HCT116 (cell line): ENCODE measurements at regions not wholly inside any gene's neighbourhood (a gene's known extent, or its start where the extent isn't known, plus 50 kb on each side); places are given as distances from the start of the nearest gene placed in this dataset.

Source experiments
- ATAC-seq: fragments of 200-7000 bp; cut with Tn5 transposase; 2 replicates; pipeline ENCODE4 v1.9.1; 2020; ENCODE audit warnings: mild to moderate bottlenecking, moderate library complexity
- BruUV-seq: library from RNA; stranded (reverse); fragments of 400-500 nt; replicated peaks from 2 replicates; lab custom pipeline; 2021; lab: Mats Ljungman, UMichigan
- CTCF ChIA-PET: fragments of 300-600 bp; sonication (Branson Sonifier 250); formaldehyde crosslinking; loops from one replicate; lab custom pipeline; 2021; ENCODE audit warnings: antibody characterized with exemption; lab: Charles Lee
- POLR2A ChIA-PET: fragments of 300-600, 350-600 bp; sonication (Branson Sonifier 250); formaldehyde crosslinking; loops from one replicate; lab custom pipeline; 2021; ENCODE audit warnings: antibody characterized with exemption; lab: Charles Lee
- RAD21 ChIA-PET, 2 experiments: fragments of 300-600 bp; sonication (Branson Sonifier 250); formaldehyde crosslinking; loops; one replicate each; lab custom pipeline; 2023; ENCODE audit warnings: low total read pairs in 2 of 2; ENCODE audit not compliant: uncharacterized antibody in 2 of 2, unreplicated experiment in 2 of 2, low non-redundant PET in 1 of 2; lab: Charles Lee
- DNase-seq: peaks from one replicate; pipeline ENCODE4 v3.0.0-alpha.2; 2010; ENCODE audit warnings: low read depth, low spot score
- H2AFZ ChIP-seq: fragments of 200-600 bp; shearing (Covaris generic), sonication (generic); 2 replicates; pipeline ENCODE4 v1.6.1; 2017; ENCODE audit warnings: low read depth, mixed run types, mixed read lengths, antibody characterized with exemption, low read length; ENCODE audit not compliant: poor library complexity, severe bottlenecking
- H3K27ac ChIP-seq: 2 replicates; pipeline ENCODE4 v1.5.1; 2012; ENCODE audit warnings: low read depth, low read length
- H3K27me3 ChIP-seq: fragments of 200-600 bp; sonication (generic); 2 replicates; pipeline ENCODE4 v1.6.1; 2016; ENCODE audit warnings: mixed run types, low read length, mixed read lengths; ENCODE audit not compliant: insufficient read depth
- H3K36me3 ChIP-seq, 2 experiments: fragments of 200-500 bp in 1 of 2; fragments of 200-600 bp in 1 of 2; sonication (Bioruptor generic) in 1 of 2; sonication (generic) in 1 of 2; 2 replicates each; pipeline versions ENCODE4 v1.5.1 to v1.6.1; 2014 to 2016; ENCODE audit warnings: low read length in 2 of 2, inconsistent platforms in 1 of 2, mixed read lengths in 1 of 2, mixed run types in 1 of 2; ENCODE audit not compliant: insufficient read depth in 2 of 2, control insufficient read depth in 1 of 2
- H3K4me1 ChIP-seq, 2 experiments: fragments of 200-600 bp in 1 of 2; sonication (generic) in 1 of 2; 2 replicates each; pipeline versions ENCODE4 v1.5.1 to v1.6.1; 2012 to 2017; ENCODE audit warnings: low read length in 2 of 2, inconsistent platforms in 1 of 2, mild to moderate bottlenecking in 1 of 2, mixed read lengths in 1 of 2, mixed run types in 1 of 2, moderate library complexity in 1 of 2; ENCODE audit not compliant: insufficient read depth in 2 of 2, control insufficient read depth in 1 of 2
- H3K4me2 ChIP-seq: fragments of 200-600 bp; sonication (generic); 2 replicates; pipeline ENCODE4 v1.6.1; 2017; ENCODE audit warnings: mixed run types, low read length, mixed read lengths
- H3K4me3 ChIP-seq, 2 experiments: fragments of 200-600 bp in 1 of 2; sonication (generic) in 1 of 2; replicated peaks in 1 of 2; 2 replicates each; pipeline ENCODE4 v1.5.1; 2011 to 2016; ENCODE audit warnings: low read length in 2 of 2, control low read depth in 1 of 2, low read depth in 1 of 2, mild to moderate bottlenecking in 1 of 2, mixed read lengths in 1 of 2, mixed run types in 1 of 2
- H3K79me2 ChIP-seq: fragments of 200-600 bp; sonication (generic); 2 replicates; pipeline ENCODE4 v1.6.1; 2017; ENCODE audit warnings: mild to moderate bottlenecking, mixed run types, low read length, moderate library complexity, mixed read lengths; ENCODE audit not compliant: insufficient read depth
- H3K9ac ChIP-seq: fragments of 200-600 bp; sonication (generic); 2 replicates; pipeline ENCODE4 v1.6.1; 2016; ENCODE audit warnings: low read length, mixed read lengths
- H3K9me2 ChIP-seq: fragments of 200-600 bp; sonication (generic), shearing (Covaris generic); 2 replicates; pipeline ENCODE4 v1.6.1; 2017; ENCODE audit warnings: mixed run types, mild to moderate bottlenecking, moderate library complexity; ENCODE audit not compliant: insufficient read depth
- H3K9me3 ChIP-seq, 2 experiments: fragments of 200-500 bp in 1 of 2; fragments of 200-600 bp in 1 of 2; sonication (Bioruptor generic) in 1 of 2; sonication (generic) in 1 of 2; 2 replicates each; pipeline ENCODE4 v1.6.1; 2014 to 2017; ENCODE audit warnings: low read length in 2 of 2, mixed read lengths in 2 of 2, inconsistent platforms in 1 of 2, low read depth in 1 of 2, mild to moderate bottlenecking in 1 of 2, mixed run types in 1 of 2, moderate library complexity in 1 of 2; ENCODE audit not compliant: control insufficient read depth in 1 of 2, insufficient read depth in 1 of 2
- H4K20me1 ChIP-seq: fragments of 200-600 bp; sonication (generic), shearing (Covaris generic); 2 replicates; pipeline ENCODE4 v1.6.1; 2017; ENCODE audit warnings: mixed run types, mild to moderate bottlenecking, moderate library complexity; ENCODE audit not compliant: insufficient read depth
- ATF3 ChIP-seq: IDR thresholded peaks from 2 replicates; pipeline ENCODE4 v1.6.1; 2012
- CBX3 ChIP-seq: IDR thresholded peaks from 2 replicates; pipeline ENCODE4 v1.6.1; 2012; ENCODE audit warnings: low read depth
- CEBPB ChIP-seq: IDR thresholded peaks from 2 replicates; pipeline ENCODE4 v1.6.1; 2012; ENCODE audit warnings: low read depth
- ELF1 ChIP-seq: IDR thresholded peaks from 2 replicates; pipeline ENCODE4 v1.6.1; 2012; ENCODE audit warnings: low read depth, borderline replicate concordance
- FOSL1 ChIP-seq: IDR thresholded peaks from 2 replicates; pipeline ENCODE4 v1.6.1; 2012; ENCODE audit warnings: low read depth
- JUND ChIP-seq: IDR thresholded peaks from 2 replicates; pipeline ENCODE4 v1.6.1; 2012
- MAX ChIP-seq: IDR thresholded peaks from 2 replicates; pipeline ENCODE4 v1.6.1; 2012
- SRF ChIP-seq: IDR thresholded peaks from 2 replicates; pipeline ENCODE4 v1.6.1; 2012; ENCODE audit warnings: low read depth
- TCF7L2 ChIP-seq: IDR thresholded peaks from 2 replicates; pipeline ENCODE4 v1.7.0; 2011; ENCODE audit warnings: borderline replicate concordance, inconsistent platforms; ENCODE audit not compliant: insufficient read depth, insufficient read length; ENCODE audit errors: extremely low read depth
- YY1 ChIP-seq: IDR thresholded peaks from 2 replicates; pipeline ENCODE4 v1.6.1; 2011; ENCODE audit warnings: low read length, low read depth, moderate library complexity, mild to moderate bottlenecking; ENCODE audit not compliant: insufficient replicate concordance; ENCODE audit errors: extremely low read depth
- ZNF274 ChIP-seq: fragments of 200-500 bp; sonication (Bioruptor generic); IDR thresholded peaks from 2 replicates; pipeline ENCODE4 v1.6.1; 2014; ENCODE audit warnings: mild to moderate bottlenecking, low read depth, low read length, inconsistent platforms
- intact Hi-C: fragments of 100-400 bp; cut with micrococcal nuclease; formaldehyde crosslinking; loops from 2 replicates; pipeline ENCODE4 v1.10.0; 2022
- TF ChIP-seq, protein P1 (sequence below): IDR thresholded peaks from 2 replicates; pipeline ENCODE4 v1.6.1; 2012; ENCODE audit warnings: low read depth
- TF ChIP-seq, protein P2 (sequence below): IDR thresholded peaks from 2 replicates; pipeline ENCODE4 v1.6.1; 2011; ENCODE audit warnings: mild to moderate bottlenecking, low read length, moderate library complexity; ENCODE audit not compliant: insufficient replicate concordance; ENCODE audit errors: extremely low read depth

GRCh38 chr11:101188173-101188572, 58.6 kb upstream of the PGR start:
- H3K9me3 ChIP-seq = no peaks in the 10 kb centered on the region
- H3K9me2 ChIP-seq = no peaks in the 10 kb centered on the region
- ChIA-PET RAD21 (no interaction called here), CTCF (no interaction called here)
- no peak overlapping the region for H2AFZ ChIP-seq
- ATAC-seq (no peak), DNase-seq (no peak)
- H3K79me2 ChIP-seq = no peaks in the 10 kb centered on the region
- H3K4me1 ChIP-seq = no peaks in the 10 kb centered on the region
- no TSS peak for BruUV-seq
- H3K27ac ChIP-seq = no peak overlapping the region
- H3K4me2 ChIP-seq = no peak overlapping the region
- no peak overlapping the region for H3K4me3 ChIP-seq
- TF ChIP-seq MAX (no peak), JUND (no peak), FOSL1 (no peak), ELF1 (no peak), CEBPB (no peak), YY1 (no peak), ATF3 (no peak), ZNF274 (no peak), CBX3 (no peak), SRF (no peak), TCF7L2 (no peak)
- TF ChIP-seq, protein P1, sequence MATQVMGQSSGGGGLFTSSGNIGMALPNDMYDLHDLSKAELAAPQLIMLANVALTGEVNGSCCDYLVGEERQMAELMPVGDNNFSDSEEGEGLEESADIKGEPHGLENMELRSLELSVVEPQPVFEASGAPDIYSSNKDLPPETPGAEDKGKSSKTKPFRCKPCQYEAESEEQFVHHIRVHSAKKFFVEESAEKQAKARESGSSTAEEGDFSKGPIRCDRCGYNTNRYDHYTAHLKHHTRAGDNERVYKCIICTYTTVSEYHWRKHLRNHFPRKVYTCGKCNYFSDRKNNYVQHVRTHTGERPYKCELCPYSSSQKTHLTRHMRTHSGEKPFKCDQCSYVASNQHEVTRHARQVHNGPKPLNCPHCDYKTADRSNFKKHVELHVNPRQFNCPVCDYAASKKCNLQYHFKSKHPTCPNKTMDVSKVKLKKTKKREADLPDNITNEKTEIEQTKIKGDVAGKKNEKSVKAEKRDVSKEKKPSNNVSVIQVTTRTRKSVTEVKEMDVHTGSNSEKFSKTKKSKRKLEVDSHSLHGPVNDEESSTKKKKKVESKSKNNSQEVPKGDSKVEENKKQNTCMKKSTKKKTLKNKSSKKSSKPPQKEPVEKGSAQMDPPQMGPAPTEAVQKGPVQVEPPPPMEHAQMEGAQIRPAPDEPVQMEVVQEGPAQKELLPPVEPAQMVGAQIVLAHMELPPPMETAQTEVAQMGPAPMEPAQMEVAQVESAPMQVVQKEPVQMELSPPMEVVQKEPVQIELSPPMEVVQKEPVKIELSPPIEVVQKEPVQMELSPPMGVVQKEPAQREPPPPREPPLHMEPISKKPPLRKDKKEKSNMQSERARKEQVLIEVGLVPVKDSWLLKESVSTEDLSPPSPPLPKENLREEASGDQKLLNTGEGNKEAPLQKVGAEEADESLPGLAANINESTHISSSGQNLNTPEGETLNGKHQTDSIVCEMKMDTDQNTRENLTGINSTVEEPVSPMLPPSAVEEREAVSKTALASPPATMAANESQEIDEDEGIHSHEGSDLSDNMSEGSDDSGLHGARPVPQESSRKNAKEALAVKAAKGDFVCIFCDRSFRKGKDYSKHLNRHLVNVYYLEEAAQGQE = no peak
- TF ChIP-seq, protein P2, sequence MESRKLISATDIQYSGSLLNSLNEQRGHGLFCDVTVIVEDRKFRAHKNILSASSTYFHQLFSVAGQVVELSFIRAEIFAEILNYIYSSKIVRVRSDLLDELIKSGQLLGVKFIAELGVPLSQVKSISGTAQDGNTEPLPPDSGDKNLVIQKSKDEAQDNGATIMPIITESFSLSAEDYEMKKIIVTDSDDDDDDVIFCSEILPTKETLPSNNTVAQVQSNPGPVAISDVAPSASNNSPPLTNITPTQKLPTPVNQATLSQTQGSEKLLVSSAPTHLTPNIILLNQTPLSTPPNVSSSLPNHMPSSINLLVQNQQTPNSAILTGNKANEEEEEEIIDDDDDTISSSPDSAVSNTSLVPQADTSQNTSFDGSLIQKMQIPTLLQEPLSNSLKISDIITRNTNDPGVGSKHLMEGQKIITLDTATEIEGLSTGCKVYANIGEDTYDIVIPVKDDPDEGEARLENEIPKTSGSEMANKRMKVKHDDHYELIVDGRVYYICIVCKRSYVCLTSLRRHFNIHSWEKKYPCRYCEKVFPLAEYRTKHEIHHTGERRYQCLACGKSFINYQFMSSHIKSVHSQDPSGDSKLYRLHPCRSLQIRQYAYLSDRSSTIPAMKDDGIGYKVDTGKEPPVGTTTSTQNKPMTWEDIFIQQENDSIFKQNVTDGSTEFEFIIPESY = no peak
- TF ChIP-seq, all 23 proteins: peak for 0
- intact Hi-C loops = no loop called here
- Histone ChIP-seq H3K36me3 (no peaks in the 10 kb centered on the region), H3K27me3 (no peaks in the 10 kb centered on the region), H4K20me1 (no peaks in the 10 kb centered on the region), H3K9ac (no peak overlapping the region)
- POLR2A ChIA-PET = no interaction called here
